HEK293 (cell line): ENCODE measurements at regions not wholly inside any gene's neighbourhood (a gene's known extent, or its start where the extent isn't known, plus 50 kb on each side); places are given as distances from the start of the nearest gene placed in this dataset.

Source experiments
- CTCF ChIA-PET: fragments of 350-600 bp; formaldehyde crosslinking; extraction: SDS; loops from one replicate; lab custom pipeline; 2021; ENCODE audit warnings: antibody characterized with exemption; lab: Yijun Ruan, JAX
- POLR2A ChIA-PET: fragments of 300-600 bp; formaldehyde crosslinking; extraction: SDS; loops from one replicate; lab custom pipeline; 2020; ENCODE audit warnings: antibody characterized with exemption, inconsistent platforms; lab: Yijun Ruan, JAX
- H3K27ac ChIP-seq: fragments of 200-500 bp; sonication (Bioruptor generic); 2 replicates; pipeline ENCODE4 v1.5.1; 2014; ENCODE audit warnings: low read depth, low read length, control low read depth, inconsistent platforms; ENCODE audit errors: extremely low read depth
- H3K36me3 ChIP-seq, 2 experiments: fragments of 200-500 bp in 1 of 2; sonication (Bioruptor generic) in 1 of 2; 1 replicate in 1 of 2; 2 replicates in 1 of 2; pipeline ENCODE4 v1.5.1; 2014 to 2017; ENCODE audit warnings: inconsistent platforms in 2 of 2, low read length in 2 of 2; ENCODE audit not compliant: control insufficient read depth in 2 of 2, insufficient read depth in 1 of 2
- H3K4me1 ChIP-seq: fragments of 200-500 bp; sonication (Bioruptor generic); 2 replicates; pipeline ENCODE4 v1.5.1; 2014; ENCODE audit warnings: mild to moderate bottlenecking, low read length, inconsistent platforms; ENCODE audit not compliant: control insufficient read depth, insufficient read depth
- H3K4me3 ChIP-seq: 2 replicates; pipeline ENCODE4 v1.5.1; 2011; ENCODE audit warnings: low read depth, mild to moderate bottlenecking, control low read depth, low read length, moderate library complexity
- H3K9me3 ChIP-seq: fragments of 200-500 bp; sonication (Bioruptor generic); 2 replicates; pipeline ENCODE4 v1.5.1; 2014; ENCODE audit warnings: low read depth, low read length, inconsistent platforms; ENCODE audit not compliant: control insufficient read depth, insufficient read depth
- HOXD13 ChIP-seq: sonication (generic); formaldehyde crosslinking; IDR thresholded peaks from 2 replicates; pipeline ENCODE4 v1.8.0; 2022; ENCODE audit warnings: missing genetic modification reagents, borderline replicate concordance
- KLF9 ChIP-seq: fragments of 450-650 bp; formaldehyde crosslinking; IDR thresholded peaks from 2 replicates; pipeline ENCODE4 v1.5.1; 2016; ENCODE audit warnings: missing biosample characterization, missing genetic modification characterization, low read depth
- MYNN ChIP-seq: fragments of 450-650 bp; formaldehyde crosslinking; IDR thresholded peaks from 2 replicates; pipeline ENCODE4 v1.5.1; 2016; ENCODE audit warnings: missing biosample characterization, missing genetic modification characterization, borderline replicate concordance
- PATZ1 ChIP-seq: fragments of 450-650 bp; formaldehyde crosslinking; IDR thresholded peaks from 2 replicates; pipeline ENCODE4 v1.5.1; 2016; ENCODE audit warnings: missing biosample characterization, missing genetic modification characterization
- REPIN1 ChIP-seq: fragments of 450-650 bp; formaldehyde crosslinking; IDR thresholded peaks from 2 replicates; pipeline ENCODE4 v1.5.1; 2017; ENCODE audit warnings: missing biosample characterization, missing genetic modification characterization, low read depth
- SP7 ChIP-seq: fragments of 450-650 bp; formaldehyde crosslinking; IDR thresholded peaks from 2 replicates; pipeline ENCODE4 v1.5.1; 2016; ENCODE audit warnings: missing biosample characterization, missing genetic modification characterization
- ZEB2 ChIP-seq: fragments of 450-650 bp; formaldehyde crosslinking; IDR thresholded peaks from 2 replicates; pipeline ENCODE4 v1.5.1; 2016; ENCODE audit warnings: missing biosample characterization, missing genetic modification characterization
- ZFP3 ChIP-seq: fragments of 450-650 bp; formaldehyde crosslinking; IDR thresholded peaks from 2 replicates; pipeline ENCODE4 v1.5.1; 2016; ENCODE audit warnings: low read depth, missing biosample characterization, missing genetic modification characterization
- ZFP69B ChIP-seq: fragments of 450-650 bp; formaldehyde crosslinking; IDR thresholded peaks from 2 replicates; pipeline ENCODE4 v1.5.1; 2016; ENCODE audit warnings: missing biosample characterization, missing genetic modification characterization
- ZNF121 ChIP-seq: fragments of 450-650 bp; formaldehyde crosslinking; IDR thresholded peaks from 2 replicates; pipeline ENCODE4 v1.5.1; 2016; ENCODE audit warnings: missing biosample characterization, missing genetic modification characterization
- ZNF148 ChIP-seq: fragments of 450-650 bp; formaldehyde crosslinking; IDR thresholded peaks from 2 replicates; pipeline ENCODE4 v1.5.0; 2017; ENCODE audit warnings: missing biosample characterization, missing genetic modification characterization, borderline replicate concordance
- ZNF169 ChIP-seq: fragments of 450-650 bp; formaldehyde crosslinking; IDR thresholded peaks from 2 replicates; pipeline ENCODE4 v1.5.1; 2016; ENCODE audit warnings: missing biosample characterization, missing genetic modification characterization
- ZNF24 ChIP-seq: fragments of 450-650 bp; formaldehyde crosslinking; IDR thresholded peaks from 2 replicates; pipeline ENCODE4 v1.5.1; 2016; ENCODE audit warnings: missing biosample characterization, missing genetic modification characterization
- ZNF26 ChIP-seq: fragments of 450-650 bp; formaldehyde crosslinking; IDR thresholded peaks from 2 replicates; pipeline ENCODE4 v1.5.1; 2016; ENCODE audit warnings: missing biosample characterization, missing genetic modification characterization
- ZNF274 ChIP-seq, 2 experiments: fragments of 200-500 bp in 1 of 2; fragments of 450-650 bp in 1 of 2; sonication (Bioruptor generic) in 1 of 2; formaldehyde crosslinking in 1 of 2; IDR thresholded peaks; 2 replicates each; pipeline versions ENCODE4 v1.5.1 to v1.6.1; 2014 to 2016; ENCODE audit warnings: borderline replicate concordance in 1 of 2, inconsistent platforms in 1 of 2, low read length in 1 of 2, missing biosample characterization in 1 of 2, missing genetic modification characterization in 1 of 2
- ZNF404 ChIP-seq: fragments of 450-650 bp; formaldehyde crosslinking; IDR thresholded peaks from 2 replicates; pipeline ENCODE4 v1.5.1; 2017; ENCODE audit warnings: missing biosample characterization, missing genetic modification characterization
- ZNF654 ChIP-seq: fragments of 450-650 bp; formaldehyde crosslinking; IDR thresholded peaks from 2 replicates; pipeline ENCODE4 v1.5.1; 2016; ENCODE audit warnings: low read depth, missing biosample characterization, missing genetic modification characterization
- ZNF677 ChIP-seq: fragments of 450-650 bp; IDR thresholded peaks from 2 replicates; pipeline ENCODE4 v1.5.0; 2018; ENCODE audit warnings: missing biosample characterization, mild to moderate bottlenecking, missing genetic modification characterization, moderate library complexity
- ZNF707 ChIP-seq: fragments of 450-650 bp; formaldehyde crosslinking; IDR thresholded peaks from 2 replicates; pipeline ENCODE4 v1.5.1; 2016; ENCODE audit warnings: missing biosample characterization, missing genetic modification characterization
- ZSCAN5A ChIP-seq: fragments of 450-650 bp; formaldehyde crosslinking; IDR thresholded peaks from 2 replicates; pipeline ENCODE4 v1.5.1; 2016; ENCODE audit warnings: missing biosample characterization, missing genetic modification characterization
- TF ChIP-seq, protein P1 (sequence below): fragments of 450-650 bp; formaldehyde crosslinking; IDR thresholded peaks from 2 replicates; pipeline ENCODE4 v1.5.1; 2016; ENCODE audit warnings: missing biosample characterization, missing genetic modification characterization

GRCh38 chr6:104558746-104559145, 301.0 kb downstream of the HACE1 start:
- ChIA-PET CTCF (no interaction called here), POLR2A (no interaction called here)
- Histone ChIP-seq H3K27ac (no peak overlapping the region), H3K4me1 (no peaks in the 10 kb centered on the region), H3K4me3 (no peak overlapping the region), H3K9me3 (no peaks in the 10 kb centered on the region), H3K36me3 (no peaks in the 10 kb centered on the region)
- TF ChIP-seq SP7 (tag by site-specific recombination) (no peak), ZFP3 (tag by site-specific recombination) (no peak), ZNF654 (no peak), ZSCAN5A (tag by site-specific recombination) (no peak), KLF9 (tag by site-specific recombination) (no peak), HOXD13 (CRISPR knock-in tag) (no peak), ZNF169 (tag by site-specific recombination) (no peak), ZNF707 (tag by site-specific recombination) (no peak), ZNF148 (no peak)
- TF ChIP-seq, protein P1, sequence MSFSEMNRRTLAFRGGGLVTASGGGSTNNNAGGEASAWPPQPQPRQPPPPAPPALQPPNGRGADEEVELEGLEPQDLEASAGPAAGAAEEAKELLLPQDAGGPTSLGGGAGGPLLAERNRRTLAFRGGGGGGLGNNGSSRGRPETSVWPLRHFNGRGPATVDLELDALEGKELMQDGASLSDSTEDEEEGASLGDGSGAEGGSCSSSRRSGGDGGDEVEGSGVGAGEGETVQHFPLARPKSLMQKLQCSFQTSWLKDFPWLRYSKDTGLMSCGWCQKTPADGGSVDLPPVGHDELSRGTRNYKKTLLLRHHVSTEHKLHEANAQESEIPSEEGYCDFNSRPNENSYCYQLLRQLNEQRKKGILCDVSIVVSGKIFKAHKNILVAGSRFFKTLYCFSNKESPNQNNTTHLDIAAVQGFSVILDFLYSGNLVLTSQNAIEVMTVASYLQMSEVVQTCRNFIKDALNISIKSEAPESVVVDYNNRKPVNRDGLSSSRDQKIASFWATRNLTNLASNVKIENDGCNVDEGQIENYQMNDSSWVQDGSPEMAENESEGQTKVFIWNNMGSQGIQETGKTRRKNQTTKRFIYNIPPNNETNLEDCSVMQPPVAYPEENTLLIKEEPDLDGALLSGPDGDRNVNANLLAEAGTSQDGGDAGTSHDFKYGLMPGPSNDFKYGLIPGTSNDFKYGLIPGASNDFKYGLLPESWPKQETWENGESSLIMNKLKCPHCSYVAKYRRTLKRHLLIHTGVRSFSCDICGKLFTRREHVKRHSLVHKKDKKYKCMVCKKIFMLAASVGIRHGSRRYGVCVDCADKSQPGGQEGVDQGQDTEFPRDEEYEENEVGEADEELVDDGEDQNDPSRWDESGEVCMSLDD (tag by site-specific recombination), result no peak

- Histone ChIP-seq H3K36me3 (no peaks in the 10 kb centered on the region), H3K27ac (no peak overlapping the region), H3K9me3 (no peaks in the 10 kb centered on the region), H3K4me3 (no peak overlapping the region)
- CTCF ChIA-PET, result interaction anchor here (1.8 kb wide), 1 partner anchor 22 kb away, joined by 6 read pairs; no protein-coding TSS in a partner anchor
- TF ChIP-seq PATZ1 (tag by site-specific recombination), result no peak
- TF ChIP-seq MYNN (tag by site-specific recombination), result no peak
- TF ChIP-seq ZNF404 (tag by site-specific recombination), result no peak
- no peak for TF ChIP-seq ZNF24
- no peak for TF ChIP-seq ZNF274 (IDR thresholded peaks at IDR 0.05; ENCODE audit: low read length)
- no peak for TF ChIP-seq ZNF274 (tag by site-specific recombination; IDR thresholded peaks at IDR 0.05; ENCODE audit: borderline replicate concordance)
- TF ChIP-seq ZEB2 (tag by site-specific recombination), result no peak
- TF ChIP-seq ZFP69B, result no peak
- no peak for TF ChIP-seq REPIN1 (tag by site-specific recombination)
- TF ChIP-seq ZNF26, result no peak
- no peak for TF ChIP-seq ZNF121 (tag by site-specific recombination)
- no peak for TF ChIP-seq ZNF677
- TF ChIP-seq, all 188 proteins: peak for 0
- POLR2A ChIA-PET, result no interaction called here
- H3K4me1 ChIP-seq, result no peaks in the 10 kb centered on the region
Measured at GRCh38 chr6:104548297-104548696, 311.4 kb downstream of the HACE1 start.
